ENCODE measurements at regions not wholly inside any gene's neighbourhood (a gene's known extent, or its start where the extent isn't known, plus 50 kb on each side); places are given as distances from the start of the nearest gene placed in this dataset.

DNA sequence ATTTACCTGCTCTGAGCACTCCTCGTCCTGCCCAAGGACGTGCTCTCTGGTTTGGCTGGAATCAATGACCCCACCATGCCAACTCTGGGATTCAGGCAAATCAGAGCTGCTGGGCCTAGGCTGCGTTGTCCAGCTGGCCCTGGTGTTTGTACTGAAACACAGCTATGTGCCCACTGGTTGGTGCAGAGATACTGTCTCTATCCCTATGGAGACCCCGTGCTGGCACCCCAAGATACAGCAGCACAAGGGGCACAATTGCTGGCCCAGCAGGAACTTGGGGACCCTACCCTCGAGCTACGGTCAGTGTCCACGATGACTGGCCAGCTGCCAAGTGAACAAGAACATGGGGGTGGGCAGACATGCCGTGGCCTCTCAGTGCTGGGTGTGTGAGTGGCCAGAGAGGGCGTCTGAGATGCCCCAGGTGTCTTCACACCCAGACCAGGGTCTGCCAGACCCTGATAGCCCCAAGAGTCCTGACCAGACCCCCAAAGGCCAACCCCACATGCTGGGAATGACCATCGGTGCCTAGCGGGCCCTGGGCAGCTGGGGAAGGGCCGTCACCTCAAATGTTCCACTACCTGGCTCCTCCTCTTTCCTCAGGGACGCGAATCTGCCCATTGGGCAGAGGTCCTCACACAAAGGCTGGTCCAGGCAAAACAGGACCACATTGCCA, 79.3 kb upstream of the ZNF479 start:
- TF ChIP-seq POLR2AphosphoS5 (IDR thresholded peaks at IDR 0.05; ENCODE audit: low read depth, low read length): no peak
- TF ChIP-seq, protein P1, sequence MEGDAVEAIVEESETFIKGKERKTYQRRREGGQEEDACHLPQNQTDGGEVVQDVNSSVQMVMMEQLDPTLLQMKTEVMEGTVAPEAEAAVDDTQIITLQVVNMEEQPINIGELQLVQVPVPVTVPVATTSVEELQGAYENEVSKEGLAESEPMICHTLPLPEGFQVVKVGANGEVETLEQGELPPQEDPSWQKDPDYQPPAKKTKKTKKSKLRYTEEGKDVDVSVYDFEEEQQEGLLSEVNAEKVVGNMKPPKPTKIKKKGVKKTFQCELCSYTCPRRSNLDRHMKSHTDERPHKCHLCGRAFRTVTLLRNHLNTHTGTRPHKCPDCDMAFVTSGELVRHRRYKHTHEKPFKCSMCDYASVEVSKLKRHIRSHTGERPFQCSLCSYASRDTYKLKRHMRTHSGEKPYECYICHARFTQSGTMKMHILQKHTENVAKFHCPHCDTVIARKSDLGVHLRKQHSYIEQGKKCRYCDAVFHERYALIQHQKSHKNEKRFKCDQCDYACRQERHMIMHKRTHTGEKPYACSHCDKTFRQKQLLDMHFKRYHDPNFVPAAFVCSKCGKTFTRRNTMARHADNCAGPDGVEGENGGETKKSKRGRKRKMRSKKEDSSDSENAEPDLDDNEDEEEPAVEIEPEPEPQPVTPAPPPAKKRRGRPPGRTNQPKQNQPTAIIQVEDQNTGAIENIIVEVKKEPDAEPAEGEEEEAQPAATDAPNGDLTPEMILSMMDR (IDR thresholded peaks at IDR 0.05): no peak
- TF ChIP-seq TCF7L2 (IDR thresholded peaks at IDR 0.05; ENCODE audit: low read depth, low read length): no peak
- TF ChIP-seq, protein P2, sequence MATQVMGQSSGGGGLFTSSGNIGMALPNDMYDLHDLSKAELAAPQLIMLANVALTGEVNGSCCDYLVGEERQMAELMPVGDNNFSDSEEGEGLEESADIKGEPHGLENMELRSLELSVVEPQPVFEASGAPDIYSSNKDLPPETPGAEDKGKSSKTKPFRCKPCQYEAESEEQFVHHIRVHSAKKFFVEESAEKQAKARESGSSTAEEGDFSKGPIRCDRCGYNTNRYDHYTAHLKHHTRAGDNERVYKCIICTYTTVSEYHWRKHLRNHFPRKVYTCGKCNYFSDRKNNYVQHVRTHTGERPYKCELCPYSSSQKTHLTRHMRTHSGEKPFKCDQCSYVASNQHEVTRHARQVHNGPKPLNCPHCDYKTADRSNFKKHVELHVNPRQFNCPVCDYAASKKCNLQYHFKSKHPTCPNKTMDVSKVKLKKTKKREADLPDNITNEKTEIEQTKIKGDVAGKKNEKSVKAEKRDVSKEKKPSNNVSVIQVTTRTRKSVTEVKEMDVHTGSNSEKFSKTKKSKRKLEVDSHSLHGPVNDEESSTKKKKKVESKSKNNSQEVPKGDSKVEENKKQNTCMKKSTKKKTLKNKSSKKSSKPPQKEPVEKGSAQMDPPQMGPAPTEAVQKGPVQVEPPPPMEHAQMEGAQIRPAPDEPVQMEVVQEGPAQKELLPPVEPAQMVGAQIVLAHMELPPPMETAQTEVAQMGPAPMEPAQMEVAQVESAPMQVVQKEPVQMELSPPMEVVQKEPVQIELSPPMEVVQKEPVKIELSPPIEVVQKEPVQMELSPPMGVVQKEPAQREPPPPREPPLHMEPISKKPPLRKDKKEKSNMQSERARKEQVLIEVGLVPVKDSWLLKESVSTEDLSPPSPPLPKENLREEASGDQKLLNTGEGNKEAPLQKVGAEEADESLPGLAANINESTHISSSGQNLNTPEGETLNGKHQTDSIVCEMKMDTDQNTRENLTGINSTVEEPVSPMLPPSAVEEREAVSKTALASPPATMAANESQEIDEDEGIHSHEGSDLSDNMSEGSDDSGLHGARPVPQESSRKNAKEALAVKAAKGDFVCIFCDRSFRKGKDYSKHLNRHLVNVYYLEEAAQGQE (IDR thresholded peaks at IDR 0.05; ENCODE audit: insufficient read depth in 1 of 2, low read depth in 2 of 2, low read length in 1 of 2): no peak
- no peak for TF ChIP-seq SIN3A (IDR thresholded peaks at IDR 0.05; ENCODE audit: borderline replicate concordance, insufficient read depth, low read depth, low read length)
